Erythroblast (primary cell): ENCODE measurements at regions not wholly inside any gene's neighbourhood (a gene's known extent, or its start where the extent isn't known, plus 50 kb on each side); places are given as distances from the start of the nearest gene placed in this dataset.

Source experiments
- DNase-seq, 2 experiments: peaks; one replicate each; lab custom pipeline; 2025; lab: John Stamatoyannopoulos, UW
- GATA1 ChIP-seq: IDR thresholded peaks from 2 replicates; pipeline ENCODE4 v1.6.1; 2011; ENCODE audit warnings: low read depth, mild to moderate bottlenecking, control low read depth, low read length, moderate library complexity
- POLR2A ChIP-seq: IDR thresholded peaks from 2 replicates; pipeline ENCODE4 v1.6.1; 2011; ENCODE audit warnings: mild to moderate bottlenecking, low read length

DNA sequence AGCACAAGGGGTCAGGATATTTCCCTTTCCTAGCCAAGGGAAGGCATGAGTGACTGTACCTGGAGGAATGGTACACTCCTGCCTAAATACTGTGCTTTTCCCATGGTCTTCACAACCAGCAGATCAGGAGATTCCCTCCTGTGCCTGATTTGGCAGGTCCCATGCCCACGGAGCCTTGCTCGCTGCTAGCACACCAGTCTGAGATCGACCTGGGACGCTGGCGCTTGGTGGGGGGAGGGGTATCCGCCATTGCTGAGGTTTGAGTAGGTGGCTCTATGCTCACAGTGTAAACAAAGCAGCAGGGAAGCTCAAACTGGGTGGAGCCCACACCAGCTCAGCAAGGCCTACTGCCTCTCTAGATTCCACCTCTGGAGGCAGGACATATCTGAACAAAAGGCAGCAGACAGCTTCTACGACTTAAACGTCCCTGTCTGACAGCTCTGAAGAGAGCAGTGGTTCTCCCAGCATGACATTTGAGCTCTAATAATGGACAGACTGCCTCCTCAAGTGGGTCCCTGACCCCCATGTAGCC lies 486.0 kb upstream of the CHRM3 start:
- TF ChIP-seq POLR2A: no peak
- TF ChIP-seq GATA1: no peak
- DNase-seq: no peak

GRCh38 chr1:238898856-238899255 lies 487.5 kb upstream of the CHRM3 start:
- TF ChIP-seq GATA1 (no peak), POLR2A (no peak)
- no peak for DNase-seq

DNA sequence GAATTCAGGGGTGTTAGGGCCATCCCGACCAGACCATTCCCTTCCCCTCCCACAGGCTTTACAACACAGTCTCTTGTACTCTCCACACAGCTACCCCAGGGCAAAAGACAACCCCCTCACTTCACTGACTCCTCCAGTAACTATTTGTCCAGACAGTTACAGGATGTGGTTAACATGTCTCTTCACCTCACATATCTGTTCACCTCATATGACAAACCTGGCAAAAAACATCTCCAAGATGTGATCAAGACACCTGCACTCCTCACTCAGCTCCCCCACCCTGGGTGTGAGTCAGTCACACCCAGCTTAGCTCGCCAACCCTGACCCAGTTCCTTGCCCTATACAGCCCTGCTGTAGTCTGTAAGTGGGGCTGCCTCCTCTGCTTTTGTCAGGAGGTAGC lies 490.5 kb upstream of the CHRM3 start:
- no peak for DNase-seq
- TF ChIP-seq POLR2A (no peak), GATA1 (no peak)

DNA sequence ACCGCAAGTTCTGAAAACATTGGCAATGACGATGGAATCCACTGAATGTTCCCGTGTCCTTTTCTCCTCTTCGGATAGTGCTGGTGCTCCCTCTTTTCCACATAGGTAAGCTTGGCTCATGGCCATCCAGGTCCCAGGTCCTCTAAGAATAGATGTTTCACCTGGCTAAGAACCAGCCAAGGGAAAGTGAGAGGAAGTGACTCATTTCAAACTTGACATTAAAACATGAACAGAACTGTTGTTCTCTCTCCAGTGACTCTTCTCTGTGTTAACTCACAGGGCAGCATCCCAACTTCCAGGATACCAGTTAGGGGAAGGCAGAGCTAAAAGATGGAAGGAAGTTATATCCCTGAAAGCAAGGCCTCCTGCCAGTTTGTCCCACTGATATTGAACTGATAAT lies 493.8 kb upstream of the CHRM3 start:
- TF ChIP-seq GATA1 (no peak), POLR2A (no peak)
- no peak for DNase-seq

- no peak for TF ChIP-seq POLR2A
- TF ChIP-seq GATA1: no peak
- no peak for DNase-seq
Measured at GRCh38 chr1:238861342-238862066, 524.9 kb upstream of the CHRM3 start.

DNA sequence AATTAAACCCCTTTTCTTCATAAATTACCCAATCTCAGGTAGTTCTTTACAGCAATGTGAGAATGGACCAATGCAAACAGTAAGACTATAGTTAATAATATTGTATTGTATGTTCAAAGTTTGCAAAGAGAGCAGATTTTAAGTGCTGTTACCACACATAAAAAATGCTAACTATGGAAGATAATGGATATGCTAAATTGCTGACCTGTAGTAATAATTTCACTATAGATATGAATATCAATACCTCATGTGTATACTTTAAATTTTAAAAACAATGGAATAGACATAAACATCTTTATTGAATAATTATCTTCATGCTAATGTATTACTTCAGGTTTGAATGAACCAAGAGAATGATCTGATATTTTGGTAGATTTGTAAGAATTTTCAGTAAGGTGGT lies 552.4 kb upstream of the CHRM3 start:
- TF ChIP-seq POLR2A (no peak), GATA1 (no peak)

DNA sequence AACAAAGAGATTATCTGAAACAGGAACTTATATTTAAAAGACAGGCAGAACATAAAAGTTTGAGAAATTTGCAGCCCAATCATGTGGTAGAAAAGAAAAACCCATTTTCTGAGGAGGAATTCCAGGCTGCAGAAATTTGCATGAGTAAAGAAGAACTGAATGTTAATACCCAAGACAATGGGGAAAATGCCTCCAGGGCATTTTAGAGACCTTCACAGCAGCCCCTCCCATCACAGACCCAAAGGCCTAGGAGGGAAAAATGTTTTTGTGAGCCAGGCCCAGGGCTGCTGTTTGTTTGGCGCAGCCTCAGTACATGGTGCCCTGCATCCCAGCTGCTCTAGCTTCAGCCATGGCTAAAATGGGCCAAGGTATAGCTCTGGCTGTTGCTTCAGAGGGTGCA lies 554.3 kb upstream of the CHRM3 start:
- TF ChIP-seq POLR2A: no peak
- TF ChIP-seq GATA1: no peak

More for the DNA sequence above, 552.4 kb upstream of the CHRM3 start:
- no peak for DNase-seq

GRCh38 chr1:238830036-238830611 lies 556.2 kb upstream of the CHRM3 start:
- DNase-seq: no peak
- TF ChIP-seq GATA1: no peak
- TF ChIP-seq POLR2A: no peak

More for the DNA sequence above, 554.3 kb upstream of the CHRM3 start:
- DNase-seq: no peak

- DNase-seq: no peak
- TF ChIP-seq GATA1 (no peak), POLR2A (no peak)
Measured at GRCh38 chr1:238826891-238827290, 559.5 kb upstream of the CHRM3 start.

DNA sequence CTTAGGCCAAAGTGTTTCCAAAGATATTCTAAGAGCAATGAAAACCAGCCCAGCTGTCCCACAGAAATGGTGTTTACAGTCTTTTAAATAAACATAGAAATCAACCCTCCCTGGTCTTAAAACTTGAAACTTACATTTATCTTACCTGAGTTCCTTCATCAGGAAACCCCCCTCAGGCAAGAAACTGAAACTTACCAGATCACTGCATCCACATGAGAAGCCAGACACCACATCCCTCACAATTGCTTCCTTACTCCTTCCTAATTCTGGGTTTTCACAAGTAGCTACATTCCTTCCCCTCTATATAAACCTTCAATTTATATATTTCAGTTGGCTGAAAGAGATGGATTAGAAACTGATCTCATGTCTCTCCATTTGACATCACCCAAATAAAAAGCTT lies 563.0 kb upstream of the CHRM3 start:
- TF ChIP-seq POLR2A: no peak
- no peak for DNase-seq

- no peak for DNase-seq
- TF ChIP-seq GATA1: no peak
- TF ChIP-seq POLR2A: no peak
Measured at GRCh38 chr1:238811211-238811879, 575.0 kb upstream of the CHRM3 start.

DNA sequence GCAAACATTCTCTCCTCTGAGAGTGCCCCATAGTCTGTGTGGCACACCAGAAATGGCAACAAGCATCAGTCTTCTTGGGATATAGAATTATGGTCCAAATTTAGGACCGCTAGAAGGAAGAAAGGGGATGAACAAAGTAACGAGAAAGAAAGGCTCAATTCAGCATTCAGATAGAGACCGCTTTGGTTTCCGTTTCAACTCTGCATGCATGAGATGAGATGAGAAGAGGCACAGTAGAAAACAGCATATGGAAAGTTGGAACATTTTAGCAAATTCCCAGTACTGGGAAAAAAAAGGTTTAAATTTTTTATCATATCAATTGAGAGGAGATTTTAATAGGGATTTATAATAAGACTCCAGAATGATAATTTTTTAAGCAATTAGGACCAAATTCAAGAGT lies 595.5 kb upstream of the CHRM3 start:
- no peak for TF ChIP-seq POLR2A
- TF ChIP-seq GATA1: no peak
- no peak for DNase-seq

- DNase-seq: no peak
- TF ChIP-seq GATA1 (no peak), POLR2A (no peak)
Measured at GRCh38 chr1:238789916-238790667, 596.3 kb upstream of the CHRM3 start.
